WI38 (cell line): ENCODE measurements at regions not wholly inside any gene's neighbourhood (a gene's known extent, or its start where the extent isn't known, plus 50 kb on each side); places are given as distances from the start of the nearest gene placed in this dataset.
"Not testable (repeated sequence)": the region's sequence is repeated elsewhere in the genome, so short reads cannot be mapped to it uniquely, and the experiment has no call there.

Experiments used
- H3K4me3 ChIP-seq: 2 replicates; pipeline ENCODE4 v1.5.1; 2011; ENCODE audit warnings: low read depth, mild to moderate bottlenecking, control low read depth, low read length
- TF ChIP-seq, protein P1 (sequence below): IDR thresholded peaks from 2 replicates; pipeline ENCODE4 v1.5.1; 2012; ENCODE audit warnings: low read depth, mild to moderate bottlenecking, control low read depth, low read length

DNA sequence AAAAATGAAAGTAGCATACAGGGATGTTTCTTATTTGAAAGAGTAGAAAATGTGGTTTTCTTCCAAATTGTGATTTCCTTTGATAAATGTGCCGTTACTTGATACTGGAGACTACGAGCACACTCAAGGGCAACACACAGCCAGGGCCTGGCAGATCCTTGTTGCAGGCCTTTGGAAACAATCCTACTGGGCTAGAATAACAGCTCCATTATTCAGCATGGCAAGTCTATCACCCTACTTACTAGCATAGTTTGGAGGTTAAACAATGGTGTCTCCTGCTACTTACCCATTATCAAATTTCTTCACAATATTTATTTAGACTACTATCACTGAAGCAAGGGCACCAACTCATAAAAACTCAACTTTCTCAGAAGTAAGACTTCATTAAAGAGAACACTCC is 140.8 kb upstream of the ZNF608 start:
- no peak overlapping the region for H3K4me3 ChIP-seq
- TF ChIP-seq, protein P1, sequence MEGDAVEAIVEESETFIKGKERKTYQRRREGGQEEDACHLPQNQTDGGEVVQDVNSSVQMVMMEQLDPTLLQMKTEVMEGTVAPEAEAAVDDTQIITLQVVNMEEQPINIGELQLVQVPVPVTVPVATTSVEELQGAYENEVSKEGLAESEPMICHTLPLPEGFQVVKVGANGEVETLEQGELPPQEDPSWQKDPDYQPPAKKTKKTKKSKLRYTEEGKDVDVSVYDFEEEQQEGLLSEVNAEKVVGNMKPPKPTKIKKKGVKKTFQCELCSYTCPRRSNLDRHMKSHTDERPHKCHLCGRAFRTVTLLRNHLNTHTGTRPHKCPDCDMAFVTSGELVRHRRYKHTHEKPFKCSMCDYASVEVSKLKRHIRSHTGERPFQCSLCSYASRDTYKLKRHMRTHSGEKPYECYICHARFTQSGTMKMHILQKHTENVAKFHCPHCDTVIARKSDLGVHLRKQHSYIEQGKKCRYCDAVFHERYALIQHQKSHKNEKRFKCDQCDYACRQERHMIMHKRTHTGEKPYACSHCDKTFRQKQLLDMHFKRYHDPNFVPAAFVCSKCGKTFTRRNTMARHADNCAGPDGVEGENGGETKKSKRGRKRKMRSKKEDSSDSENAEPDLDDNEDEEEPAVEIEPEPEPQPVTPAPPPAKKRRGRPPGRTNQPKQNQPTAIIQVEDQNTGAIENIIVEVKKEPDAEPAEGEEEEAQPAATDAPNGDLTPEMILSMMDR = no peak

DNA sequence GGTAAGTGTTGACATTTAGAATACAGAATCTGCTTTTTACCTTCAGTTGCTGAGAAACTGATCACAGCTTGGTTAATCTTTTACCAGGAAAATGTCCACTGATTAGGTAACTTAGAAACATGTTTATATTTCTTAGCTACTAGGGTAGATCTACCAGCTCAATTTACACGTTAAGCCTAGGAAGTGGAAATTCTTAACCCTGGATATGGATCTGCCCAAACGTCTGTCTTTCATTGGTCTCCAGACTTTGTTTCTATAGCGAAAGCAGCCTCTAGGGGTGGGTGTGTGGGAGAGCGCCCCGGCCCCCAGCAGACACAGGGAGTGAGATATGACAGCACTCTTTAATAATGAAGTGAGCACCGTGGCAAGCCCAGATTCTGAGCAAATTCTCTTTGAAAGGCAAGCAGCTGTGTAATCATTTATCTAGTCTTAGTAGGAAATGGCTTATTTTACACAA is 141.6 kb upstream of the ZNF608 start:
- TF ChIP-seq, protein P1 = no peak
- H3K4me3 ChIP-seq = no peak overlapping the region

- TF ChIP-seq, protein P1 = no peak
- no peak overlapping the region for H3K4me3 ChIP-seq
Observed at GRCh38 chr5:124888622-124889485, 142.4 kb upstream of the ZNF608 start.

- TF ChIP-seq, protein P1 = no peak
- no peak overlapping the region for H3K4me3 ChIP-seq
Observed at GRCh38 chr5:124889486-124889825, 143.0 kb upstream of the ZNF608 start.

GRCh38 chr5:124889850-124890249 is 143.4 kb upstream of the ZNF608 start:
- no peak overlapping the region for H3K4me3 ChIP-seq

GRCh38 chr5:124890442-124890841 is 144.0 kb upstream of the ZNF608 start:
- not testable (repeated sequence) for H3K4me3 ChIP-seq

More at GRCh38 chr5:124889850-124890249, 143.4 kb upstream of the ZNF608 start:
- TF ChIP-seq, protein P1 = no peak

DNA sequence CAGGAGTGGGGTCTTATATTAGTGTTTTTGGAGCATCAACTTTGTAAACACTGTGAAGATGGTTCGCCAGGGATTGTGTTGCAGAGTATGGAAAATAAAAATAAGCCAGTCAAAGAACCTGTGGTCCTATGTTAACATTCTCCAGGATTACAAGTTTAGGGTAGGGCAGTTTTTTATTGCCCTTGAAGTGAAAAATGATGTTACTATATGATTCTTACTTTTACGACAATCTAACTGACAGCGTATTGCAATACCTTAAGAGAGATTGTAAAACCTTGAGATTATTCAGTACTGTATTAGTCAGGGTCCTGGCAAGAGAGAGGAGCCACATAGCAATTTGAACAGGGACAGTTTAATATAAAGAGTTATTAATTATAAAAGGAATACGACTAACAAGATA is 144.7 kb upstream of the ZNF608 start:
- H3K4me3 ChIP-seq = no peak overlapping the region
- TF ChIP-seq, protein P1 = no peak
